CD4-positive, alpha-beta T cell (primary cell): ENCODE measurements at regions not wholly inside any gene's neighbourhood (a gene's known extent, or its start where the extent isn't known, plus 50 kb on each side); places are given as distances from the start of the nearest gene placed in this dataset.
A peak's percentile ranks its signal among the peaks of the same experiment; 100 is the strongest.

Experiments used
- ATAC-seq: fragments of 200-7000 bp; cut with Tn5 transposase; one replicate; pipeline ENCODE4 v1.10.0; 2022; ENCODE audit warnings: mild to moderate bottlenecking; ENCODE audit not compliant: poor library complexity
- CTCF ChIA-PET: fragments of 350-600 bp; sonication (Branson Sonifier 250); formaldehyde crosslinking; loops from one replicate; lab custom pipeline; 2021; ENCODE audit warnings: antibody characterized with exemption, inconsistent platforms; lab: Charles Lee
- POLR2A ChIA-PET: fragments of 350-600 bp; sonication (Branson Sonifier 250); formaldehyde crosslinking; loops from one replicate; lab custom pipeline; 2021; ENCODE audit warnings: antibody characterized with exemption, inconsistent platforms; lab: Charles Lee
- DNase-seq, 14 experiments: peaks; one replicate each; pipeline ENCODE4 v3.0.0-alpha.2; 2013 to 2020; ENCODE audit warnings: mixed read lengths in 2 of 14
- H3K27ac ChIP-seq, 2 donors: one replicate each; pipeline versions ENCODE4 v1.5.1 to v1.7.0; 2013; ENCODE audit warnings: low read length in 2 of 2, low read depth in 1 of 2, mild to moderate bottlenecking in 1 of 2
- H3K27me3 ChIP-seq, 2 experiments: 1 replicate in 1 of 2; 2 replicates in 1 of 2; pipeline versions ENCODE4 v1.6.1 to v1.7.0; 2013; ENCODE audit warnings: low read length in 2 of 2, control low read depth in 1 of 2, mild to moderate bottlenecking in 1 of 2, moderate library complexity in 1 of 2; ENCODE audit not compliant: insufficient read depth in 2 of 2, control insufficient read depth in 1 of 2
- H3K36me3 ChIP-seq: one replicate; pipeline ENCODE4 v1.6.1; 2013; ENCODE audit warnings: low read length, control low read depth; ENCODE audit not compliant: insufficient read depth
- H3K4me1 ChIP-seq: one replicate; pipeline ENCODE4 v1.6.1; 2013; ENCODE audit warnings: low read length, control low read depth; ENCODE audit not compliant: insufficient read depth
- H3K4me3 ChIP-seq: one replicate; pipeline ENCODE4 v1.5.1; 2013; ENCODE audit warnings: mild to moderate bottlenecking, low read length, moderate library complexity
- H3K9me3 ChIP-seq, 2 experiments: 1 replicate in 1 of 2; 2 replicates in 1 of 2; pipeline versions ENCODE4 v1.6.1 to v1.7.0; 2013; ENCODE audit warnings: low read length in 2 of 2, mild to moderate bottlenecking in 2 of 2, control low read depth in 1 of 2, moderate library complexity in 1 of 2; ENCODE audit not compliant: control insufficient read depth in 1 of 2, insufficient read depth in 1 of 2
- H3K27ac Mint-ChIP-seq: one replicate; pipeline ENCODE4 v1.8.0; 2020; ENCODE audit warnings: mixed read lengths
- H3K27me3 Mint-ChIP-seq: one replicate; pipeline ENCODE4 v1.8.0; 2021; ENCODE audit warnings: mixed read lengths
- H3K36me3 Mint-ChIP-seq: one replicate; pipeline ENCODE4 v1.8.0; 2021; ENCODE audit warnings: low read depth, mixed read lengths
- H3K4me1 Mint-ChIP-seq: one replicate; pipeline ENCODE4 v1.8.0; 2021; ENCODE audit warnings: low read depth, mixed read lengths
- H3K4me3 Mint-ChIP-seq: one replicate; pipeline ENCODE4 v1.8.0; 2020; ENCODE audit warnings: mild to moderate bottlenecking, mixed read lengths
- H3K9me3 Mint-ChIP-seq: one replicate; pipeline ENCODE4 v1.8.0; 2020; ENCODE audit warnings: mixed read lengths
- intact Hi-C, 2 experiments: fragments of 100-400 bp; cut with DNase I in 1 of 2; cut with micrococcal nuclease in 1 of 2; formaldehyde crosslinking; loops; one replicate each; pipeline versions ENCODE4 v1.15.1 to v1.9.0; 2023 to 2025; cut with DNase I, micrococcal nuclease
- TF ChIP-seq, protein P1 (sequence below): fragments of 200-600 bp; IDR thresholded peaks from one replicate; pipeline ENCODE4 v1.8.0; 2022; ENCODE audit warnings: antibody characterized with exemption, mild to moderate bottlenecking

DNA sequence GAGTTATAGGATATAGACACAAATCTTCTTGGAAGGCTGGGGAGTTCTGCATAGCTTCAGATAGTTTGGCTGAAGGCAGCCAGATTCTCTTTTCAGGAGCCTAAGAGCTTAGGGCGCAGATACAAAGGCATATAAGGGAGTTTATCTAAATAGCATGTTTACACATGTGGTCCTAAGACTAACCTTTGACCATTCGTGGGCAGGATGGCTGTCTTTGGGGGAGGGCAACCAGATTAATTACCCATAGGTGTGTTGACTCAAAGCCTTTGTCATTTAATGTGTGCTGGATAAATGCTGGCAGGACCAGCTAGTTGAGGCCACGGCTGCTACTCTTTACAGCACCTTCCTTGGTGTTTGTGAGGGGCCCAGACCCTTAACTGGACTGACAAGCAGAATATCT, 71.8 kb downstream of the IER5 start:
- Mint-ChIP-seq H3K36me3 (peaks cover 5% of the 10 kb centered on the region), H3K27me3 (no peaks in the 10 kb centered on the region), H3K9me3 (peaks cover 18% of the 10 kb centered on the region), H3K27ac (peak overlapping the region; percentile 89), H3K4me3 (peak overlapping the region; percentile 64), H3K4me1 (peaks cover 45% of the 10 kb centered on the region)
- intact Hi-C loops: loop anchor here (1.0 to 5.0 kb wide), 2 partner anchors 11 to 528 kb away; partner anchors contain the start of gene XPR1 (in 1 of the 2)
- H3K9me3 ChIP-seq: peaks cover 17 to 30% of the 10 kb centered on the region in 2 experiments
- no peak for DNase-seq
- H3K27ac ChIP-seq: peak overlapping the region in 1 of 2 donors; percentile 52
- H3K4me3 ChIP-seq: no peak overlapping the region
- H3K36me3 ChIP-seq: no peaks in the 10 kb centered on the region
- ATAC-seq: no peak
- CTCF ChIA-PET: interaction anchor here (1.1 to 1.7 kb wide), 3 partner anchors 11 to 148 kb away, joined by 3 to 6 read pairs (median 4); no protein-coding TSS in a partner anchor
- TF ChIP-seq, protein P1, sequence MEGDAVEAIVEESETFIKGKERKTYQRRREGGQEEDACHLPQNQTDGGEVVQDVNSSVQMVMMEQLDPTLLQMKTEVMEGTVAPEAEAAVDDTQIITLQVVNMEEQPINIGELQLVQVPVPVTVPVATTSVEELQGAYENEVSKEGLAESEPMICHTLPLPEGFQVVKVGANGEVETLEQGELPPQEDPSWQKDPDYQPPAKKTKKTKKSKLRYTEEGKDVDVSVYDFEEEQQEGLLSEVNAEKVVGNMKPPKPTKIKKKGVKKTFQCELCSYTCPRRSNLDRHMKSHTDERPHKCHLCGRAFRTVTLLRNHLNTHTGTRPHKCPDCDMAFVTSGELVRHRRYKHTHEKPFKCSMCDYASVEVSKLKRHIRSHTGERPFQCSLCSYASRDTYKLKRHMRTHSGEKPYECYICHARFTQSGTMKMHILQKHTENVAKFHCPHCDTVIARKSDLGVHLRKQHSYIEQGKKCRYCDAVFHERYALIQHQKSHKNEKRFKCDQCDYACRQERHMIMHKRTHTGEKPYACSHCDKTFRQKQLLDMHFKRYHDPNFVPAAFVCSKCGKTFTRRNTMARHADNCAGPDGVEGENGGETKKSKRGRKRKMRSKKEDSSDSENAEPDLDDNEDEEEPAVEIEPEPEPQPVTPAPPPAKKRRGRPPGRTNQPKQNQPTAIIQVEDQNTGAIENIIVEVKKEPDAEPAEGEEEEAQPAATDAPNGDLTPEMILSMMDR: no peak
- POLR2A ChIA-PET: interaction anchor here (0.6 to 6.3 kb wide), 16 partner anchors 10 to 961 kb away, joined by 3 to 86 read pairs (median 4); partner anchors contain the start of genes ACBD6 and MR1
- H3K27me3 ChIP-seq: no peaks in the 10 kb centered on the region
- H3K4me1 ChIP-seq: peaks cover 43% of the 10 kb centered on the region

DNA sequence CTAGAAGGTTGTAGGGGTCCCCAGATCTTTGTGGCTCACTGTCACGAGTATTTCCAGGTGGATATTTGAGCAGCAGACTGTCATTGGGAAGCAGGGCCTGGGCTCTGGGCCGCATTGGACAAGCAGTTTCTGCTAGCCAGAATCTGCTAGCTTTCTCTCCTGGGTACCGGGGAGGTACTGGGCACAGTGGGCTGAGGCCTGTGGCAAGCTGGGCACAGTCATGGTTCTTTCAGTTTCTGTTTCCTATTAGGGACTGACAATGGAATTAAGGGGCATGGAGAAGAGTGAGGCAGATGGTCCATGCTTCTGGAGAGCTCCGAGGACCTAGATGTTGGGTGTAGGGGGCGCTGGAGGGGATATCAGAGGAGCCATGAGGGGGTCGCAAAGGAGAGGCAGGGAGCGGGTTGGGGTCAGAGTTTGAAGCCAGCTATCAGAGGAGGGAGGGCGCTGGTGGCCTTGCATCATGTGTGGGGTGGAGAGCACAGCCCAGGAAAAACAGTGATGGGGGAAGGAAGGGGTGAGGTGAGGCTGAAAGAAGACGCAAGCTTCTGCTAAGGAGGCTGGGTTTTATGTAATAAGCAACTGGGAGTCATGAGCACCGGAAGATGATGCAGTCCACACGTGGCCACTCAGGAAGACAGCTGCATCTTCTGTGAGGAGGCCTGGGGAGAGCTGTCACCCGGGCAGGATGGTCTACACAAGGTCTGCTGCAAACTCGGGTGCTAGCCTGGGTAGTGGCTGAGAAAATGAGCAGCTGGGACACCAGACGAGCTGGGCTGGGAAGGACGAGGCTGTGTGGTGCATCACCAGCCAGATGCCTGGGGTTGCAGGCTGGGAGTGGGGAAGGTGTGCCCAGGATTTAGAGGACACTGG, 72.7 kb downstream of the IER5 start:
- Mint-ChIP-seq H3K27ac (peak overlapping the region; percentile 77), H3K4me1 (peaks cover 47% of the 10 kb centered on the region), H3K27me3 (no peaks in the 10 kb centered on the region), H3K9me3 (peaks cover 18% of the 10 kb centered on the region), H3K36me3 (peaks cover 5% of the 10 kb centered on the region), H3K4me3 (peak overlapping the region; percentile 11)
- Histone ChIP-seq H3K4me1 (peaks cover 45% of the 10 kb centered on the region), H3K27ac (no peak overlapping the region), H3K4me3 (no peak overlapping the region), H3K9me3 (peaks cover 17 to 30% of the 10 kb centered on the region in 2 experiments), H3K36me3 (no peaks in the 10 kb centered on the region), H3K27me3 (no peaks in the 10 kb centered on the region)
- ATAC-seq (peak; percentile 17), DNase-seq (peak in 3 of 14 experiments; percentile 40 to 64 (median 43))
- TF ChIP-seq, protein P1: no peak
- ChIA-PET CTCF (interaction anchor here (1.7 kb wide), 1 partner anchor 12 kb away, joined by 6 read pairs; no protein-coding TSS in a partner anchor), POLR2A (interaction anchor here (1.1 to 6.3 kb wide), 6 partner anchors 11 to 236 kb away, joined by 3 to 86 read pairs (median 8); partner anchors contain the start of gene MR1)
- intact Hi-C loops: loop anchor here (1.0 to 5.0 kb wide), 2 partner anchors 12 to 529 kb away; partner anchors contain the start of gene XPR1 (in 1 of the 2)

DNA sequence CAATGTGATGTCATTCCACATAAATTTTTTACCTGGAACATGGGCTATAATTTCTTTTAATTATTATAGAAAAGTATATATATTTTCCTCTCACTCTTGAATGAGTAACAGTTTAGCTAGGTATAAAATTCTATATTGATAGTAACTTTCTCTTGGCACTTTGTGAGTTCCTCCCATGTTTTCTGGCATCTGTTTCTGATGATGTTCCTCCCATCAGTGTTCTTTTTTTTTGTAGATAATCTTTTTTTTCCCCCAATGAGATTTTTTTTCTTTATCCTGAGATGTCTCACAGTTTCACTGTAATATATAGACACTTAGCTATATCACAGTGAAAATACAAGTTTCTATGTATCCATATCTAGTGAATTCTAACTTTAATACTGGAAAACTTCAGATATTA, 75.2 kb downstream of the IER5 start:
- Mint-ChIP-seq H3K27ac (no peak overlapping the region), H3K27me3 (no peaks in the 10 kb centered on the region), H3K4me3 (no peak overlapping the region), H3K4me1 (peaks cover 35% of the 10 kb centered on the region), H3K36me3 (peaks cover 8% of the 10 kb centered on the region), H3K9me3 (peaks cover 18% of the 10 kb centered on the region)
- no peak for ATAC-seq
- H3K27me3 ChIP-seq: no peaks in the 10 kb centered on the region
- H3K27ac ChIP-seq: no peak overlapping the region
- peaks cover 17 to 30% of the 10 kb centered on the region in 2 experiments for H3K9me3 ChIP-seq
- peaks cover 37% of the 10 kb centered on the region for H3K4me1 ChIP-seq
- intact Hi-C loops: loop anchor here in 1 of 2 experiments (5.0 kb wide), 1 partner anchor 531 kb away; the partner anchor contains the start of gene XPR1
- H3K4me3 ChIP-seq: no peak overlapping the region
- POLR2A ChIA-PET: interaction anchor here (1.0 to 6.3 kb wide), 4 partner anchors 10 to 233 kb away, joined by 3 to 86 read pairs (median 4); no protein-coding TSS in a partner anchor
- no peaks in the 10 kb centered on the region for H3K36me3 ChIP-seq
- no peak for DNase-seq
- CTCF ChIA-PET: interaction anchor here (0.7 to 2.2 kb wide), 4 partner anchors 14 to 125 kb away, joined by 3 to 11 read pairs (median 7); no protein-coding TSS in a partner anchor
- TF ChIP-seq, protein P1: no peak
